ENCODE measurements at regions not wholly inside any gene's neighbourhood (a gene's known extent, or its start where the extent isn't known, plus 50 kb on each side); places are given as distances from the start of the nearest gene placed in this dataset.

- no peaks in the 10 kb centered on the region for H3K9me3 ChIP-seq (ENCODE audit: control insufficient read depth, insufficient read depth, low read length)
- peaks cover 14% of the 10 kb centered on the region for H3K4me1 ChIP-seq (ENCODE audit: insufficient read depth, low read length)
- no peak overlapping the region for H3K9ac ChIP-seq (ENCODE audit: low read depth, low read length)
- H3K36me3 ChIP-seq (ENCODE audit: insufficient read depth, low read length): no peaks in the 10 kb centered on the region
Measured at GRCh38 chr9:129322641-129323375, 144.7 kb upstream of the IER5L start.

GRCh38 chr9:129322022-129322621, 144.1 kb upstream of the IER5L start:
- Histone ChIP-seq H3K4me1 (ENCODE audit: insufficient read depth, low read length) (peaks cover 17% of the 10 kb centered on the region), H3K9ac (ENCODE audit: low read depth, low read length) (no peak overlapping the region), H3K9me3 (ENCODE audit: control insufficient read depth, insufficient read depth, low read length) (no peaks in the 10 kb centered on the region), H3K36me3 (ENCODE audit: insufficient read depth, low read length) (no peaks in the 10 kb centered on the region)

GRCh38 chr9:129321286-129322021, 143.4 kb upstream of the IER5L start:
- Histone ChIP-seq H3K4me1 (ENCODE audit: insufficient read depth, low read length) (peaks cover 17% of the 10 kb centered on the region), H3K36me3 (ENCODE audit: insufficient read depth, low read length) (no peaks in the 10 kb centered on the region), H3K9me3 (ENCODE audit: control insufficient read depth, insufficient read depth, low read length) (no peaks in the 10 kb centered on the region), H3K9ac (ENCODE audit: low read depth, low read length) (peak overlapping the region; percentile 43; the same call in 1 of the 2 replicates)

GRCh38 chr9:129320575-129321285, 142.7 kb upstream of the IER5L start:
- H3K9me3 ChIP-seq (ENCODE audit: control insufficient read depth, insufficient read depth, low read length): no peaks in the 10 kb centered on the region
- peaks cover 17% of the 10 kb centered on the region for H3K4me1 ChIP-seq (ENCODE audit: insufficient read depth, low read length)
- H3K9ac ChIP-seq (ENCODE audit: low read depth, low read length): peak overlapping the region; percentile 43; the same call in 1 of the 2 replicates
- no peaks in the 10 kb centered on the region for H3K36me3 ChIP-seq (ENCODE audit: insufficient read depth, low read length)

GRCh38 chr9:129319938-129320481, 141.9 kb upstream of the IER5L start:
- Histone ChIP-seq H3K9me3 (ENCODE audit: control insufficient read depth, insufficient read depth, low read length) (no peaks in the 10 kb centered on the region), H3K4me1 (ENCODE audit: insufficient read depth, low read length) (peaks cover 17% of the 10 kb centered on the region), H3K36me3 (ENCODE audit: insufficient read depth, low read length) (no peaks in the 10 kb centered on the region), H3K9ac (ENCODE audit: low read depth, low read length) (peak overlapping the region; percentile 43)

- Histone ChIP-seq H3K36me3 (ENCODE audit: insufficient read depth, low read length) (no peaks in the 10 kb centered on the region), H3K9ac (ENCODE audit: low read depth, low read length) (no peak overlapping the region), H3K9me3 (ENCODE audit: control insufficient read depth, insufficient read depth, low read length) (no peaks in the 10 kb centered on the region), H3K4me1 (ENCODE audit: insufficient read depth, low read length) (peaks cover 17% of the 10 kb centered on the region)
Measured at GRCh38 chr9:129319076-129319937, 141.2 kb upstream of the IER5L start.

- no peak overlapping the region for H3K9ac ChIP-seq (ENCODE audit: low read depth, low read length)
- no peaks in the 10 kb centered on the region for H3K36me3 ChIP-seq (ENCODE audit: insufficient read depth, low read length)
- peaks cover 17% of the 10 kb centered on the region for H3K4me1 ChIP-seq (ENCODE audit: insufficient read depth, low read length)
Measured at GRCh38 chr9:129318121-129319075, 140.3 kb upstream of the IER5L start.

GRCh38 chr9:129317179-129318011, 139.3 kb upstream of the IER5L start:
- H3K36me3 ChIP-seq (ENCODE audit: insufficient read depth, low read length): no peaks in the 10 kb centered on the region
- H3K9me3 ChIP-seq (ENCODE audit: control insufficient read depth, insufficient read depth, low read length): no peaks in the 10 kb centered on the region
- H3K4me1 ChIP-seq (ENCODE audit: insufficient read depth, low read length): peaks cover 17% of the 10 kb centered on the region
- H3K9ac ChIP-seq (ENCODE audit: low read depth, low read length): no peak overlapping the region

More at GRCh38 chr9:129318121-129319075, 140.3 kb upstream of the IER5L start:
- no peaks in the 10 kb centered on the region for H3K9me3 ChIP-seq (ENCODE audit: control insufficient read depth, insufficient read depth, low read length)

GRCh38 chr9:129316281-129317030, 138.4 kb upstream of the IER5L start:
- Histone ChIP-seq H3K4me1 (ENCODE audit: insufficient read depth, low read length) (peaks cover 12% of the 10 kb centered on the region), H3K36me3 (ENCODE audit: insufficient read depth, low read length) (no peaks in the 10 kb centered on the region), H3K9me3 (ENCODE audit: control insufficient read depth, insufficient read depth, low read length) (no peaks in the 10 kb centered on the region), H3K9ac (ENCODE audit: low read depth, low read length) (no peak overlapping the region)

GRCh38 chr9:129313331-129313955, 135.4 kb upstream of the IER5L start:
- Histone ChIP-seq H3K9ac (ENCODE audit: low read depth, low read length) (no peak overlapping the region), H3K36me3 (ENCODE audit: insufficient read depth, low read length) (no peaks in the 10 kb centered on the region), H3K9me3 (ENCODE audit: control insufficient read depth, insufficient read depth, low read length) (no peaks in the 10 kb centered on the region; the same call in 1 of the 2 replicates), H3K4me1 (ENCODE audit: insufficient read depth, low read length) (peaks cover 3% of the 10 kb centered on the region; the same call in 1 of the 2 replicates)

Data from ES-I3 (cell line).